ENCODE measurements at regions not wholly inside any gene's neighbourhood (a gene's known extent, or its start where the extent isn't known, plus 50 kb on each side); places are given as distances from the start of the nearest gene placed in this dataset.

DNA sequence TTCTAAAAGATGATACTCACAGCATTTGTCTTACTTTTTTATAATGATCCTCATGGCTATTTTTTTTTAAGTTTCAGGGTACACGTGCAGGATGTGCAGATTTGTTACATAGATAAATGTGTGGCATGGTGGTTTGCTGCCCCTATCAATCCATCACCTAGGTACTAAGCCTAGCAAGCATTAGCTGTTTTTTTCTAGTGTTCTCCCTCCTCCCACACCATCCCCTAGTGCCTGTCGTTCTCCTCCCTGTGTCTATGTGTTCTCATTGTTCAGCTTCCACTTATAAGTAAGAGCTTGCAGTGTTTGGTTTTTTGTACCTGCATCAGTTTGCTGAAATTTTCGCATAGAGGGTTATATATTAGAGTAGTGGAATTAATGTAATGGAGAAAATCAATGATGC is 189.1 kb upstream of the CDH12 start:
- in situ Hi-C loops (cut with HindIII; ENCODE audit: low pct_unique_long_range_greater_than_20kb, low sequenced_read_pairs), result no loop called here
- Histone ChIP-seq H3K4me1 (ENCODE audit: control insufficient read depth, insufficient read depth, low read length) (no peaks in the 10 kb centered on the region), H3K27me3 (ENCODE audit: control insufficient read depth, insufficient read depth, low read length) (no peaks in the 10 kb centered on the region), H3K9me3 (ENCODE audit: control insufficient read depth, insufficient read depth, low read depth, low read length) (no peaks in the 10 kb centered on the region), H3K27ac (ENCODE audit: low read length) (no peak overlapping the region), H3K36me3 (ENCODE audit: control insufficient read depth, insufficient read depth, low read length) (no peaks in the 10 kb centered on the region), H3K4me3 (ENCODE audit: low read depth in 2 of 2, low read length in 2 of 2) (no peak overlapping the region)
- intact Hi-C loops (cut with micrococcal nuclease; ENCODE audit: unreplicated experiment), result no loop called here
- ATAC-seq (no peak), DNase-seq (ENCODE audit: low read depth, low spot score) (no peak)
- CTCF ChIA-PET, result no interaction called here
- TF ChIP-seq POLR2AphosphoS5 (IDR thresholded peaks at IDR 0.05; ENCODE audit: low read depth, low read length), result no peak
- TF ChIP-seq TCF7L2 (IDR thresholded peaks at IDR 0.05; ENCODE audit: low read depth, low read length), result no peak
- TF ChIP-seq, protein P1, sequence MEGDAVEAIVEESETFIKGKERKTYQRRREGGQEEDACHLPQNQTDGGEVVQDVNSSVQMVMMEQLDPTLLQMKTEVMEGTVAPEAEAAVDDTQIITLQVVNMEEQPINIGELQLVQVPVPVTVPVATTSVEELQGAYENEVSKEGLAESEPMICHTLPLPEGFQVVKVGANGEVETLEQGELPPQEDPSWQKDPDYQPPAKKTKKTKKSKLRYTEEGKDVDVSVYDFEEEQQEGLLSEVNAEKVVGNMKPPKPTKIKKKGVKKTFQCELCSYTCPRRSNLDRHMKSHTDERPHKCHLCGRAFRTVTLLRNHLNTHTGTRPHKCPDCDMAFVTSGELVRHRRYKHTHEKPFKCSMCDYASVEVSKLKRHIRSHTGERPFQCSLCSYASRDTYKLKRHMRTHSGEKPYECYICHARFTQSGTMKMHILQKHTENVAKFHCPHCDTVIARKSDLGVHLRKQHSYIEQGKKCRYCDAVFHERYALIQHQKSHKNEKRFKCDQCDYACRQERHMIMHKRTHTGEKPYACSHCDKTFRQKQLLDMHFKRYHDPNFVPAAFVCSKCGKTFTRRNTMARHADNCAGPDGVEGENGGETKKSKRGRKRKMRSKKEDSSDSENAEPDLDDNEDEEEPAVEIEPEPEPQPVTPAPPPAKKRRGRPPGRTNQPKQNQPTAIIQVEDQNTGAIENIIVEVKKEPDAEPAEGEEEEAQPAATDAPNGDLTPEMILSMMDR (IDR thresholded peaks at IDR 0.05), result no peak
- no peak for TF ChIP-seq SIN3A (IDR thresholded peaks at IDR 0.05; ENCODE audit: borderline replicate concordance, insufficient read depth, low read depth, low read length)
- TF ChIP-seq, protein P2, sequence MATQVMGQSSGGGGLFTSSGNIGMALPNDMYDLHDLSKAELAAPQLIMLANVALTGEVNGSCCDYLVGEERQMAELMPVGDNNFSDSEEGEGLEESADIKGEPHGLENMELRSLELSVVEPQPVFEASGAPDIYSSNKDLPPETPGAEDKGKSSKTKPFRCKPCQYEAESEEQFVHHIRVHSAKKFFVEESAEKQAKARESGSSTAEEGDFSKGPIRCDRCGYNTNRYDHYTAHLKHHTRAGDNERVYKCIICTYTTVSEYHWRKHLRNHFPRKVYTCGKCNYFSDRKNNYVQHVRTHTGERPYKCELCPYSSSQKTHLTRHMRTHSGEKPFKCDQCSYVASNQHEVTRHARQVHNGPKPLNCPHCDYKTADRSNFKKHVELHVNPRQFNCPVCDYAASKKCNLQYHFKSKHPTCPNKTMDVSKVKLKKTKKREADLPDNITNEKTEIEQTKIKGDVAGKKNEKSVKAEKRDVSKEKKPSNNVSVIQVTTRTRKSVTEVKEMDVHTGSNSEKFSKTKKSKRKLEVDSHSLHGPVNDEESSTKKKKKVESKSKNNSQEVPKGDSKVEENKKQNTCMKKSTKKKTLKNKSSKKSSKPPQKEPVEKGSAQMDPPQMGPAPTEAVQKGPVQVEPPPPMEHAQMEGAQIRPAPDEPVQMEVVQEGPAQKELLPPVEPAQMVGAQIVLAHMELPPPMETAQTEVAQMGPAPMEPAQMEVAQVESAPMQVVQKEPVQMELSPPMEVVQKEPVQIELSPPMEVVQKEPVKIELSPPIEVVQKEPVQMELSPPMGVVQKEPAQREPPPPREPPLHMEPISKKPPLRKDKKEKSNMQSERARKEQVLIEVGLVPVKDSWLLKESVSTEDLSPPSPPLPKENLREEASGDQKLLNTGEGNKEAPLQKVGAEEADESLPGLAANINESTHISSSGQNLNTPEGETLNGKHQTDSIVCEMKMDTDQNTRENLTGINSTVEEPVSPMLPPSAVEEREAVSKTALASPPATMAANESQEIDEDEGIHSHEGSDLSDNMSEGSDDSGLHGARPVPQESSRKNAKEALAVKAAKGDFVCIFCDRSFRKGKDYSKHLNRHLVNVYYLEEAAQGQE (IDR thresholded peaks at IDR 0.05; ENCODE audit: insufficient read depth in 1 of 2, low read depth in 2 of 2, low read length in 1 of 2), result no peak
- POLR2A ChIA-PET, result no interaction called here
- BruUV-seq (replicated peaks), result no TSS peak

DNA sequence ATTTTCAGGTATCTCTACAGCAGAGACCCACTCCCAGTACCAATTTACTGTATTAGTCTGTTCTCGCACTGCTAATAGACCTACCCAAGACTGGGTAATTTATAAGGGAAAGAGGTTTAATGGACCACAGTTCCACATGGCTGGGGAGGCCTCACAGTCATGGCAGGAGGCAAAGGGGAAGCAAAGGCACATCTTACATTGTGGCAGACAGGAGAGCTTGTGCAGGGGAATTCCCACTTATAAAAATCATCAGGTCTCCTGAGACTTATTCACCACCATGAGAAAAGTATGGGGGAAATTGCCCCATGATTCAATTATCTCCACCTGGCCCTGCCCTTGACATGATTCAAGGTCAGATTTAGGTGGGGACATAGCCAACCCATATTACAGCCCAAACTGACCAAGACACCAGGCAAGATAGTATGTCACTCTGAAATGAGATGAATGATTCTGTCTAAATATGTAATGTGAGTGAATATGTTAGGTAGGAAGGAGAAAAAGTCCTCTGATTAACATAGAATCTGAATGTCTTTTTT is 182.5 kb upstream of the CDH12 start:
- H3K4me3 ChIP-seq (ENCODE audit: low read depth in 2 of 2, low read length in 2 of 2), result no peak overlapping the region
- H3K27me3 ChIP-seq (ENCODE audit: control insufficient read depth, insufficient read depth, low read length), result no peaks in the 10 kb centered on the region
- DNase-seq (ENCODE audit: low read depth, low spot score) (no peak), ATAC-seq (no peak)
- no peaks in the 10 kb centered on the region for H3K9me3 ChIP-seq (ENCODE audit: control insufficient read depth, insufficient read depth, low read depth, low read length)
- no peak overlapping the region for H3K27ac ChIP-seq (ENCODE audit: low read length)
- ChIA-PET POLR2A (no interaction called here), CTCF (no interaction called here)
- no peaks in the 10 kb centered on the region for H3K4me1 ChIP-seq (ENCODE audit: control insufficient read depth, insufficient read depth, low read length)
- in situ Hi-C loops (cut with HindIII; ENCODE audit: low pct_unique_long_range_greater_than_20kb, low sequenced_read_pairs) (no loop called here), intact Hi-C loops (cut with micrococcal nuclease; ENCODE audit: unreplicated experiment) (no loop called here)
- no TSS peak for BruUV-seq (replicated peaks)
- H3K36me3 ChIP-seq (ENCODE audit: control insufficient read depth, insufficient read depth, low read length), result no peaks in the 10 kb centered on the region
- TF ChIP-seq, protein P1 (IDR thresholded peaks at IDR 0.05), result no peak
- no peak for TF ChIP-seq POLR2AphosphoS5 (IDR thresholded peaks at IDR 0.05; ENCODE audit: low read depth, low read length)
- TF ChIP-seq TCF7L2 (IDR thresholded peaks at IDR 0.05; ENCODE audit: low read depth, low read length), result no peak
- TF ChIP-seq, protein P2 (IDR thresholded peaks at IDR 0.05; ENCODE audit: insufficient read depth in 1 of 2, low read depth in 2 of 2, low read length in 1 of 2), result no peak
- TF ChIP-seq SIN3A (IDR thresholded peaks at IDR 0.05; ENCODE audit: borderline replicate concordance, insufficient read depth, low read depth, low read length), result no peak
